GM18502 (cell line): ENCODE measurements at regions not wholly inside any gene's neighbourhood (a gene's known extent, or its start where the extent isn't known, plus 50 kb on each side); places are given as distances from the start of the nearest gene placed in this dataset.
"Not testable (repeated sequence)": the region's sequence is repeated elsewhere in the genome, so short reads cannot be mapped to it uniquely, and the experiment has no call there.

ENCODE experiments used
- ATAC-seq: cut with Tn5 transposase; IDR thresholded peaks from one replicate; pipeline ENCODE4 v1.9.1; 2021; ENCODE audit warnings: mild to moderate bottlenecking; ENCODE audit not compliant: unreplicated experiment, poor library complexity

DNA sequence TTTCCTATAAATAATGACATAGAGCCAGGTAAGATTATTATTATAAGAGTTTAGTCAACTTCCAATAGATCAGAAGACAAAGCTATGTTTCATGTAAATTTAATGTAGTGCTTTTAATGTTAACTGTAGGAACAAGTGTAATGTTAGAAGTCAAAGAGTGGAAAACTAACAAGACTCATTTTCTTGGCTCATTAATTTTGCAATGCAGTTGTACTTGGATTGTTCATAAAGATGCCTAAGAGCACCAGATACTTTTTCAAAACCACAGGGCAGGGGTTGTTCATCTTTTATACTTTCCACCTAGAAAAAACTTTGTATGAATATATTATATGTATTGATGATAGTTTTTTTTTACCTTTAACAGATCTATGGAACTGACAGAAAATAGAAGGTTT, 1705.3 kb upstream of the CDH9 start:
- ATAC-seq = no peak

DNA sequence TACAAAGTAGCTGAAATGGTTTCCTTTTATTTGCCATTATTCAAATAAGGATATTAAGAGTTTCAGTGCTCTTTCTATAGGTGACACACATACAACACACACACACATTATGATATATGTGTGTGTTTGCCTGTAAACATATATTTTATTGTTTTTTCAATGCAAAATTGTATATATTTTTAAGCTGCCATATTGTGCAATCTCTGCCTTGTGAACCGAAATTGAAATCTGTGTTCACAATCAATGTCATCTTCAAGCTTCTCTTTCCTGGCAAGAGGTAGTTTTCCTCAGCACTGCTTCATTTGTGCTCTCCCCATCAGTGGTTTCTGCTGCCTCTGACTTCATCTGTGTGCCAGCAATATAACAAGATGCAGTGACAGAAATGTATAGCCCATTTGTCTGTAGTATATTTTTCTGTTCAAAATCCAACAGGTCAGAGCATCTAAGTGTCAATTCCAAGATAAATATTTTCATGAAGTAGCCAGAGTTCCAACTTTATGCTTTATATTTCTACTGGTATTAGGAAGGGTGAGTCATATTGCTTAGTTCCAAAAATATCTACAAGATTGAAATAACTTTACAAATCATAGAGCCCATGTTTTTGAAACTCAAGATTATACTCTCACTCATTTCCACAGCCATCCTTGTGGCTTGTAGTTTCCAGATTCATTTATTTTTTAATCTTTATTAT, 1704.8 kb upstream of the CDH9 start:
- ATAC-seq = no peak

DNA sequence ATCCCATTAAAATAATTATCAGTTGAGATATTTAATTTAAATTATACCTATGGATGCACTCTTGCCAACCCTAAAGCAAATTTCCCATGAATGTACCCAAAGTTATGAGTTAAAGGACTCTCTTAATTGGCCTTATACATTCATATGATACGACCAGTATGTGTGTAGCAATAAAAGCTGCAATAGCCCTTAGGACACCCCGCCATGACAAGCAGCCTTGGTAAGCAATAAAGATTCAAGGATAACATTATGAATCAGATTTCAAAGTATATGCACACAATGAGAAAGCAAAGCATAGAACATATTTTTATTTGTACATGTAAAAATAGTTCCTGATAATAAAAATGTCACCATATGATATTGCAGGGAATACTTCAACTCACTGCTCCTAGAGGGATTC, 1699.3 kb upstream of the CDH9 start:
- no peak for ATAC-seq

DNA sequence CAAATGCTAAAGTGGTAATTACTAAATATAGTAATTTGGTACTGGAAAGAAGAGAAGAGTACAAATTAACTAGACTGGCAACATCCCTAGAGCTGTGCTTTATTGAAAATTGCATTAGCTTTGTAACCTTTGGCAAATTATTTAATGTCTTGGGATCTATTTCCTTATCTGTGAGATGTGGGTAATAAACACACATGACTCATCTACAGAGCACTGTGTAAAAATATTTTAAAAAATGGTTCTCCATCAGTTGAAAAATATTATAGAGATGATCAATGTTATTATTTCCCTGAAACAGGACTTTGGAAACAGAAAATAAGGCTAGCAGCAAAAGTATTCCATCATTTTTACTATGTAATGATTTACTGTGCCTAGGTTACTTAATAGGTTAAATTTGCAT, 1698.8 kb upstream of the CDH9 start:
- no peak for ATAC-seq

DNA sequence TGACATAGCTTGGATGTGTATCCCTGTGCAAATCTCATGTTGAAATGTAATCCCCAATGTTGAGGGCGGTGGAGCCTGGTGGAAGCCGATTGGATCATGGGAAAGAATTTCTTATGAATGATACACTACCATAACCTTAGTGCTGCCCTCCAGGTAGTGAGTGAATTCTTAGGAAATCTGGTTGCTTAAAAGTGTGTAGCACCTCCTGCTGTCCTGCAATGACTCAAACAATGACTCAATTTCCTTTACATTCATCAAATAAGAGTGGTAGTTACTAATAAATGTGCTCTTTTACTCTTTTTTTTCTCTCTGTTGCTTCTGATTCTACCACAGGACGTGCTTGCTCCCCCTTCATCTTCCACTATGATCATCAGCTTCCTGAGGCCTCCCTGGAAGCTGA, 1696.0 kb upstream of the CDH9 start:
- no peak for ATAC-seq

DNA sequence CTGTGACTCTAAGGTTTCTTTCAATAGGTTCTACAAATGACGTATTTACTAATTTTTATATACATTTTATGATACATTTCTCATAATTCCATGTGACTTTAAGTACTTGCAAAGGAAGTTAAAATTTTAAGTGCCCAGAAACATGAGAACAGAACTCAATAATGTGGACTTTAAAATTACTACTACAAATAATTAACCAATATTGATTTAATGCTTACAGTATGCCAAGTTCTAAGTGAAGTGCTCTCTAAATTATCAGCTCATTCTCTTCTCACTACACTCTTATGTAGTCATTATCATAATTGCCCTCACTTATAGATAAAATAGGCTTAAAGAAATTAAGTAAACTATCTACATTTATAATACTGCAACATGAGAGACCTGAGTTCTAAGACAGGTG, 1690.7 kb upstream of the CDH9 start:
- no peak for ATAC-seq

DNA sequence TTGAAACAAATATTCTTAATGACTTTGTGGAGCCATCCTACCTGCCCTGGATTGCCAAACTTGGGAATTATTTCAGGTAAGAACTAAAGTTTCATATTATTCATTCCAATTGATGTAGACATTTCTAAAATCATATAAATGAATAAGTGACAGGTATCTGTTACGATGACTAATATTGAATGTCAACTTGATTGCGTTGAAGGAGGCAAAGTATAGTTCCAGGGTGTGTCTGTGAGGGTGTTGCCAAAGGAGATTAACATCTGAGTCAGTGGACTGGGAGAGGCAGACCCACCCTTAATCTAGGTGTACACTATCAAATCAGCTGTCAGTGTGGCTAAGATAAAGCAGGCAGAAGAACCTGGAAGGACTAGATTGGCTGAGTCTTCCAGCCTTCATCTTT, 1688.4 kb upstream of the CDH9 start:
- no peak for ATAC-seq

DNA sequence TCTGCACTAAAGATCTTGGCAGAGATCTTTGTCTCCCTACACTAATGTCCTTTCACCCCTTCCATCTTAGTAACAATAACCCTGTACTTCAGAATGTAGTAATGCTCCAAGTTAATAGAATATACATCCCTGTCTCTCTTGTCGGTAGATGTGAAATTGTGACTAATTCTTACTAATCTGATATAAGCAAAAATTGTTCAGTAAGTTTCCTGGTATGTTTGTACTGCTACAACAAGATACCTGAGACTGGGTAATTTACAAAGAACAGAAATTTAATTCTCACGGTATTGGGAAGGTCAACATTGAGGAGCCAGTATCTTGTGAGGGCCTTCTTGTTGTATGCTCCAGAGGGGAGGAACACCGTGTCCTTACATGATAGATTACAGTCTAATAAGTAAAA, 1686.6 kb upstream of the CDH9 start:
- ATAC-seq = no peak

DNA sequence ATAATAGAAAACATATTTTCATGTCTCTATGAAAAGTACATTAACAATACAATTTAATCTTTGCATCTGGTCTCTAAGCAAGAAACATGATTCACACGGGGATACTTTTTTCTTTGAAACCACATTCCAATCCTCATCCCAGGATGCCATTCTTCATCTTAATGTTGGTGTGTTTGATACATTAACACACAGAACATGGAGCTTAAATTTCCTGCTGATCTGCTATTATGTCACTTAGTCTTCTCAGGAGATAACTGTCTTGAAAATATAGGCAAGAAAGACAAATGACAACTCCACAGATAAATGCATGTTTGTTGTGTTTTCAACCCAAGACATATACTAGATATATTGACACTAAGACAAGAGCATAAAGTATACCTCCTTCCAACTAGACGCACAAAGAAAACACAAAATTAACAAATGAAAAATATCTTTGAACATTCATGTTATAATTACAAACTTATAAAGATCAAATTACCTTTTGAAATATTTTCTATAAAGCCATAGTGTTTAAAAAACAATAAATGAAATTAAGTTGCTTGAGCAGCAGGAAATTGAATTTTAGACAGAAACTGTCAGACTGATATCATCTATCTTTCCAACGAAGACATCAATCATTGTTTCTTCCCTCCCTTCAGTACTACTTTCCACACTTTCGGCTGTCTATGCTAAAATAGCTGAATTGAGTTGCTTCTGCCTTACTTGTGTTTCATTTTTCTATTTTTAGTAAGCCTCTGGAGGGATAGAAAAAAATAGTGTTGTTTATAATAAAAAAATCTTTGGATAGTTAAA, 1676.7 kb upstream of the CDH9 start:
- no peak for ATAC-seq

DNA sequence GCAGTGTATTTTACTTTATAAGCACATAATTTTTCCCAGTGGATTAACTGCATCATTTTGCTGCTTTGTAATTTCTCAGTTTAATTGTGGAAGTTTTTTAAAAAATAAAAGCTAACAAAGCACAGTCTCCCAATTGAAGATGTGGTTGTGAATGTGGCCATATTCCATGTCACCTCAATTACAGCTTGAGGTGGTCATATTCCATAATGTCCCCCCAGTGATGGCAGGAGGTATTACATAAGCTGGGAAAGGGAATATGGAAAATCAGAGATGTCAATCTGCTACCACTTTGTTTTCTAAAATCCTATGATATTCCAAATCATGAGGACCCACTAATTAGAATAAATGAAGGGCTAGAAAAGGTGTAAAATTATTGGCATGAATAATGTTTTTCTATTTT, 1672.0 kb upstream of the CDH9 start:
- ATAC-seq = no peak

DNA sequence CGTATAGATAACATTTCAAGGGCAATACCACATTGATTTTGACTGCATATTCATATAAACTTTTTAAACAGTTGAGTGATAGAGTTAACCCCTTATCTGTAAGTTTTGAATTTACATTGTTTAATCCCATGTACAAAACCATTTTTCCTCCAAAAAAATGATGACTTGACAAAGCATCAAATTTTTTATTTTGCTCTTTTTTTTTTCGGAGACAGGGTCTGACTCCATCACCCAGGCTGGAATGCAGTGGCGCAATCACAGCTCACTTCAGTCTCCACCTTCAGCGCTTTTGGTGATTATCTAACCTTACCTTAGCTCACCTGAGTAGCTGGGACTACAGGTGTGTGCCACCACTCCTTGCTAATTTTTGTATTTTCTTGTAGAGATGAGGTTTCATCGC, 1670.1 kb upstream of the CDH9 start:
- ATAC-seq = no peak

DNA sequence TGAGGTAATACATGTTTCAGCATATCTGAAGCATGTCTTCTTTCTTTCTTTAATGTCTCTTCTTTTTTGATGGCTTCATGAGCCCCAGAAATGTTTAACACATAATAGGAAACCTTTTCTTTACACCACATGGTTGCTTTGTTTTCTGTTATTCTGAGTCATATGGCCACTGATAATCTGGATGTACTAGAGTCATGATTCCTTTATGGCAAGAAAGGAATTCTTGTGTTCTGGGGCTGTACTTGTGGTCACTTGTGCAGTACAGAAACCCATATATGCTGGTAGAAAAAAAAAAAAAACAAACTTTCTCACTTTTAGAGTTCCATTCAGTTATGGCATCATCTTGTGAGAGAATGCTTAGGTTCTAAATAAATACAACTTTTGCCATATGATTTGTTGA, 1669.3 kb upstream of the CDH9 start:
- no peak for ATAC-seq

DNA sequence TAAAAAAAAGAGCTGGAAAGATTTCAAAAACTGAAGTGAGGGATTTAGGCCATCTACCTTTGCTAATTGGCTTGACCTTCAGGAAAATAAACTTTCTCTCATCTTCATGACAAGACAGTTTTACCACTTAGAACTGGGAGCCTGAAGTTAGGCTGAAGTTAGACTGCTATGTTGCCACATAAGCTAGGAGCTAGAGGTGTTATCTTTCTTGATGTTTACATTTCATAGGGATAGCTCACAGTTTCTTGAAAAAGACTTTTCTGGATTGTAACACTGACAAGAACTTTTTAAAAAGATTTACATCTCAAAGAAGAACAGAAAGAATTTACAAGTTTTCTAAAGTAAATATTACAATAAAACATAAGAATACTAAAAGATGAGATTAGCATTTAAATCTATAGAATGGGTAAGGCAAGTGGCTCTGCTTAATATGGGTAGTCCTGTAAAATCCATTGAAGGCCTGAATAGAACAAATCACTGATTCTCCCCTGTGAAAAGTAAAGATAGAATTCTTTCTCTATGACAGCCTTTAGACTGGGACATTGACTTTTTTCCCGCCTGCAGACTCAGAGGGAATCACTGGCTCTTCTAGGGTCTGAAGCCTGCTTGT, 1665.4 kb upstream of the CDH9 start:
- ATAC-seq = no peak

DNA sequence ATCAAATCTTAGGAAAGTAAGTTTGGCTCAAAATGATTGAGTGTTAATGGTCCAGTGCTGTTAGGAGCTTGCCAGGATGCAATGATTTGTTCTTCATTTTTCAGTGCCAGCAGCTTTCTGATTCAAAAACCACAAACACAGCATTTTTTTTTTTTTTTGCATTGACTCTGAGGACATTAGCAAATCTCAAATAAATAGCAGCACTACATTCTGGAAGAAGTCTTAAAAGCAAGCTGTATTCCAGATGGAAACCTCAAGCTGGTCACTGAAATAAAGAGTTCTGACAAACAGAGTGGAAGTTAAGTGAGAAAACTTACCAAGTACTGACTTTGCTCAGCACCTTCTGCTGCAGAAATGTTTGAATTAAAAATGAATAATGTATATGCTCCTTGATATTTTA, 1653.1 kb upstream of the CDH9 start:
- no peak for ATAC-seq

DNA sequence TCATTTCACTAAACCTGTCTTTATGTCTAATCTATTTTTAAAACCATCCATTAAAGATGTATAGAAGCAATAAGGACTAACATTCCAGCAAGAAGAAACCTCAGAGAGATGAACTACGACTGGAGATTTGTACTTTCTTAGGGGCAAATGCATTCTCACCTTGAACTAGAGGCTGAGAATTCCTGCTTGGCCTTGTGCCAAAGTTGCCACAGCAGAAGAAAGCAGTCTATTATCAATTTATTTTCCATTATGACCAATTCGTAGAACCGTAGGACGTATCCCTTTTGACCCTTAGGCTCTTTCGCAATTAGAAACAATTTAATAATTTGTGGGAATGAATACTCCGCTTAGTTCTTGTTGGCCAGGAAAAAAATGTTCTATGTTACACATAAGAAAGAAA, 1647.4 kb upstream of the CDH9 start:
- no peak for ATAC-seq

DNA sequence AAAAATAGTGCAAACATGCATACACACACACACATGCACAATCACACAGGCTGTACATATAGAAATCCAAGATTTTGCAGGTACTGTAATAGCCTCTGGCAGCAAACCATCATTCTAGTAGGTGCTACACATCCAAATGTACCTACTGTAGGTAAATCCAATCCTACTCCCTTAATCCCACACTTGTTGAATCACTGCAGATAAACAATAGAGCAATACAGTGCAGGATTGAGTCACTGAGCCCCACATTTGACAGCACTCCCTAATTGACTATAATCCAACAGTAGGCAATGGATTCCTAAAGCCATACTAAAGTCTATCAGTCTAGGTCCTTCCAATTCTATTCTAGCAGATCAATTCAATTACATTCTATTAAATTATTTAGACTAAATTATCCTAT, 1640.5 kb upstream of the CDH9 start:
- ATAC-seq = no peak

DNA sequence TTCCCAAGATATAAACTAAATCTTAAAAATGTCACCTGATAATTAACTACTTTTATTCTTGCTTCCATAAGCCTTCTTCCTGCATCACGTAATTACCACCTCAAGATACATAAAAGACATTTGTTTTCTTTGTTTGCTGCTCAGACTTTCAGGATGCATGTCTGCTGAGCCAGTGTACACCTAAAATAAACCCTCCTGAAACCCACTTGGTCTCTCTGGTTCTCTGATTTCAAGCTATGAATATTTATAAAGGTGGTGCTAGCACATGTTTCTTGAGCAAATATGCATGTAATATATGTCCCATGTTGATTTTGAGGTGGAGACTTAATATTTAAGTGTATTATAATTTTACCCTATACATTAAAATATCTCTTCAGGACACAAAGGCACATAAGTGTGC, 1627.7 kb upstream of the CDH9 start:
- no peak for ATAC-seq

DNA sequence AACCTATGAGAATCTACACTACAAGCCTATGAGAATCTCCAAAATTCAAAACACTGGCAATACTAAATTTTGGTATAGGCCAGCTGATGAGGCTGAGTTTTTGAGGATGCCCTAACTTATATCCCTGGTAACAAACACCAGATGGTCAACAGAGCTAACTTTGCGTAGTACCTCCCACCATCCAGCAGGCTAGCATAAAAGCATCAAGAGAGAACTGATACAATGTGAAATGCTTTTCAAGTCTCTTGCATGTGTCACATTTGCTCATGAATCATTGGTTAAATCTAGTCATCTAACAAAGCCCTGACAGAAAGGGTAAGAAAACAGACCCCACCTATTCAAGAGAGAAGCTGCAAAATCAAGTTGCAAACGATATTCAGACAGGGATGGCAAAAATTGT, 1609.7 kb upstream of the CDH9 start:
- no peak for ATAC-seq

DNA sequence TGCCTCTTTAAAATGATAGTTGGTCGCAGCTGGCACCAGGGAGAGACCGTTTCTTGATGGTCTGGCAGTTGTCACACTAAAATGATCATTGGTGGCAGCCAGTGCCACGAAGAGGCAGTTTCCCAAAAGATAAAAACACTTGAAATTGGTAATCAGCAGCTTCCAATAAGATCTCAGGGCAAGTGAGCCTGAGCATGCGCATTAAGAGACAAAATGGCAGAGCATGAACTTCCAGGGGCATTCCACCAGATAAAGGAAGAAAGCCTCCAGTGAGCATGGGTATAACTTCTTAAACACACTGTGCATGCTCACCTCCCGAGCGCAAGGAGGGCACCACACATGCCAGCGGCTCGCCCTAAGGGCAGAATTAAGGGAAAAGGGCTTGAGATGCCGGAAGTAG, 1594.2 kb upstream of the CDH9 start:
- no peak for ATAC-seq

DNA sequence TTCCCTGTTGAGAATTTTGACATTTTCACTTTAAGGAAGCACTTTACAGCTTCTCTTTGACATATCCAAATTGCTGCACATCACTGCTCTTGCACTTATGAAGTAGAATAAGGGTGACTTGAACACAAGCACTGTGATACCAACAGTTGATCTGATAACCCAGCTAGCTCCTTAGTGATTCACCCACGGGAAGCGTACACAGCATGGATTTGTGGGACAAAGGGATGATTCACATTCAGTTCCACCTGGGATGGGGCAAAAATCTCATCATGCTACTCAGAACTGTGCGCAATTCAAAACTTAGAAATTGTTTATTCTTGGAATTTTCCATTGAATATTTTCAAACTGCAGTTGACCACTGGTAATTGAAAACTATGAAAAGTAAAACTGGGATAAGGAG, 1565.5 kb upstream of the CDH9 start:
- no peak for ATAC-seq

DNA sequence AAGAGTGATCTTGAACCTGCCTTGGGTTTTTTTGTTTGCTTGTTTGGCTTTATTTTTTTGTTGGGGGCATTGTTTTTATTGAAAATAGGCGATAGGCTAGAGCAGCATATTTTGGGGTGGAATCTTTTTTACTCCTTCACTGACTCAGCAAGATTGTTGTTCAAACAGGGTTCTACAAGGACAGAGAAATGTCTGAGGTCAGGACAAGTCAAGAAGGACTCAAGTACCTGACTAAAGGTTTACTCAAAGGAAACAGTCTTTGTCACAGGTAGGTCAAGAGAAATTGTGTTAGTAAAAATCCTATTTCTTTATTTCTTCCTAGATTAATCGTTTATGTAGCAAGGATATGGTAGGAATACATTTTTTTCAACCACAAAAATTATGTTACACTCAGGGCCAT, 1564.0 kb upstream of the CDH9 start:
- ATAC-seq = no peak

DNA sequence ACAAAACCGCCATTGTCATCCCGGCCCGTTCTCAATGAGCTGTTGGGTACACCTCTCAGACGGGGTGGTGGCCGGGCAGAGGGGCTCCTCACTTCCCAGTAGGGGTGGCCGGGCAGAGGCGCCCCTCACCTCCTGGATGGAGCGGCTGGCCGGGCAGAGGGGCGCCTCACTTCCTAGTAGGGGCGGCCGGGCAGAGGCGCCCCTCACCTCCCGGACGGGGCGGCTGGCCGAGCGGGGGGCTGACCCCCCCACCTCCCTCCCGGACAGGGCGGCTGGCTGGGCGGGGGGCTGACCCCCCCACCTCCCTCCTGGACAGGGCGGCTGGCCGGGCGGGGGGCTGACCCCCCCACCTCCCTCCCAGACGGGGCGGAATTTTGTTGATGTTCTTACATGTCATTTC, 1558.3 kb upstream of the CDH9 start:
- not testable (repeated sequence) for ATAC-seq
